ENCODE measurements at regions not wholly inside any gene's neighbourhood (a gene's known extent, or its start where the extent isn't known, plus 50 kb on each side); places are given as distances from the start of the nearest gene placed in this dataset.
"Not testable (repeated sequence)": the region's sequence is repeated elsewhere in the genome, so short reads cannot be mapped to it uniquely, and the experiment has no call there.

DNA sequence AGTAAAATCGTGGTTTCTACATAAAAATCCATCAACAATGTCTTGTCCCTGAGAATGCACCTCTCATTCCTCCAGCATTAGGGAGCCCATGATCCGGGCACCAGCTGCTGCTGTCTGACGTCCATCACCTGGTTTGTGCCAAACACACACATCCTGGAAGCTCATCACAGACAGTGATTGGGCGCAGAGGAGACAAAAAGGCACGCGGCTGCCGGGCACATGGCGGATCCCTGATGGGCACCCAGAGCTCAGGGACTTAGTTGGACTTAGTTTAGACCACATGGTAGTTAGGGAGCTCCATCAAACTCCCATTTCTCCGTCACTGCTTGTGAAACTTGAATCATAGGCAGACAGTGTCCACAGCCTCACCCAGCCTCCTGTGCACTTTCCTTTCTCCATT, 1059.3 kb downstream of the TMEM121 start:
- Histone ChIP-seq H3K27me3 (no peaks in the 10 kb centered on the region), H3K4me3 (no peak overlapping the region), H3K4me1 (no peaks in the 10 kb centered on the region), H3K36me3 (no peaks in the 10 kb centered on the region), H3K27ac (no peak overlapping the region), H3K9me3 (no peaks in the 10 kb centered on the region)
- intact Hi-C loops (cut with DNase I) = no loop called here
- TF ChIP-seq POLR2A (IDR thresholded peaks at IDR 0.05) = no peak
- TF ChIP-seq, protein P1, sequence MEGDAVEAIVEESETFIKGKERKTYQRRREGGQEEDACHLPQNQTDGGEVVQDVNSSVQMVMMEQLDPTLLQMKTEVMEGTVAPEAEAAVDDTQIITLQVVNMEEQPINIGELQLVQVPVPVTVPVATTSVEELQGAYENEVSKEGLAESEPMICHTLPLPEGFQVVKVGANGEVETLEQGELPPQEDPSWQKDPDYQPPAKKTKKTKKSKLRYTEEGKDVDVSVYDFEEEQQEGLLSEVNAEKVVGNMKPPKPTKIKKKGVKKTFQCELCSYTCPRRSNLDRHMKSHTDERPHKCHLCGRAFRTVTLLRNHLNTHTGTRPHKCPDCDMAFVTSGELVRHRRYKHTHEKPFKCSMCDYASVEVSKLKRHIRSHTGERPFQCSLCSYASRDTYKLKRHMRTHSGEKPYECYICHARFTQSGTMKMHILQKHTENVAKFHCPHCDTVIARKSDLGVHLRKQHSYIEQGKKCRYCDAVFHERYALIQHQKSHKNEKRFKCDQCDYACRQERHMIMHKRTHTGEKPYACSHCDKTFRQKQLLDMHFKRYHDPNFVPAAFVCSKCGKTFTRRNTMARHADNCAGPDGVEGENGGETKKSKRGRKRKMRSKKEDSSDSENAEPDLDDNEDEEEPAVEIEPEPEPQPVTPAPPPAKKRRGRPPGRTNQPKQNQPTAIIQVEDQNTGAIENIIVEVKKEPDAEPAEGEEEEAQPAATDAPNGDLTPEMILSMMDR (IDR thresholded peaks at IDR 0.05) = no peak
- TF ChIP-seq POLR2AphosphoS5 (IDR thresholded peaks at IDR 0.05; ENCODE audit: insufficient read depth in 1 of 2, low read depth in 1 of 2) = no peak
- peak in 1 of 2 donors; percentile 94 for DNase-seq (ENCODE audit: extremely low spot score in 2 of 2)

DNA sequence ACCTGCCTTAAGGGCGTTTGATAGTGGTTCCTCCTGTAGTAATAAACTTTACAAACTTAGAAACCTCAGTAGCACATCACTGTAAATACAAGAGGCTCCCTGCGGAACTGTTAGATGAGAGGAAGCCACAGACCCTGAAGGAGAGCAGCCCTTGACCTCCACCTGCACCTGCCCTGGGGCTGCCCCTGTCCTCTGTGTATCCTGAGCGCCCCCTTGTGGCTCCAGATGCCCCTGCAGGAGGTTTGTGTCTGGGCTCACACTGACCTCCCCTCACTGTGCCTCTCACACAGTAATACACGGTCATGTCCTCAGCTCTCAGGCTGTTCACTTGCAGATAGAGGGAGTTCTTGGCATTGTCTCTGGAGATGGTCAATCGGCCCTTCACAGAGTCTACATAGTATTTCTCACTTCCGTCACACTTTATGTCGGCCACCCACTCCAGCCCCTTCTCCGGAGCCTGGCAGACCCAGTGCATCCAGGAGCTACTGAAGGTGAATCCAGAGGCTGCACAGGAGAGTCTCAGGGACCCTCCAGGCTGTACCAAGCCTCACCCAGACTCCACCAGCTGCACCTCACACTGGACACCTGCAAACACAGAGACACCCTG, 1059.8 kb downstream of the TMEM121 start:
- TF ChIP-seq POLR2A (IDR thresholded peaks at IDR 0.05) = no peak
- TF ChIP-seq, protein P1 (IDR thresholded peaks at IDR 0.05) = no peak
- no peak for TF ChIP-seq POLR2AphosphoS5 (IDR thresholded peaks at IDR 0.05; ENCODE audit: insufficient read depth in 1 of 2, low read depth in 1 of 2)
- no peaks in the 10 kb centered on the region for H3K27me3 ChIP-seq

DNA sequence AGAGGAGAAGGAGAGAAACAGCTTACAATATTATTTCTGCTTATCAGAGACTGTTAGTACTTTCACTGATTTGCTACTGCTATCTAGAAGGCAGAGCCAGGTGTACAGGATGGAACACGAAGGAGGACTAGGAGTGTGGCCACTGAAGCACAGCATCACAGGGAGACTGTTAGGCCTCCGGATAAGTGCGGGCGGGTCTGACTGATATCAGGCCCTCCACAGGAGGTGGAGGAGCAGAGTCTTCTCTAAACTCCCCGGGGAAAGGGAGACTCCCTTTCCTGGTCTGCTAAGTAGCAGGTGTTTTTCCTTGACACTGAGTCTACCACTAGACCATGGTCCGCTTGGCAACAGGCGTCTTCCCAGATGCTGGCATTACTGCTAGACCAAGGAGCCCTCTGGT, 1065.2 kb downstream of the TMEM121 start:
- H3K27me3 ChIP-seq; H3K27ac ChIP-seq; H3K4me1 ChIP-seq; H3K4me3 ChIP-seq; intact Hi-C loops (cut with DNase I); H3K36me3 ChIP-seq; DNase-seq (ENCODE audit: extremely low spot score in 2 of 2); H3K9me3 ChIP-seq: not testable (repeated sequence)

More for the DNA sequence above, 1059.8 kb downstream of the TMEM121 start:
- Histone ChIP-seq H3K9me3 (no peaks in the 10 kb centered on the region), H3K27ac (no peak overlapping the region), H3K4me3 (no peak overlapping the region), H3K4me1 (no peaks in the 10 kb centered on the region), H3K36me3 (no peaks in the 10 kb centered on the region)
- intact Hi-C loops (cut with DNase I) = no loop called here
- DNase-seq (ENCODE audit: extremely low spot score in 2 of 2) = peak in 1 of 2 donors; percentile 87

DNA sequence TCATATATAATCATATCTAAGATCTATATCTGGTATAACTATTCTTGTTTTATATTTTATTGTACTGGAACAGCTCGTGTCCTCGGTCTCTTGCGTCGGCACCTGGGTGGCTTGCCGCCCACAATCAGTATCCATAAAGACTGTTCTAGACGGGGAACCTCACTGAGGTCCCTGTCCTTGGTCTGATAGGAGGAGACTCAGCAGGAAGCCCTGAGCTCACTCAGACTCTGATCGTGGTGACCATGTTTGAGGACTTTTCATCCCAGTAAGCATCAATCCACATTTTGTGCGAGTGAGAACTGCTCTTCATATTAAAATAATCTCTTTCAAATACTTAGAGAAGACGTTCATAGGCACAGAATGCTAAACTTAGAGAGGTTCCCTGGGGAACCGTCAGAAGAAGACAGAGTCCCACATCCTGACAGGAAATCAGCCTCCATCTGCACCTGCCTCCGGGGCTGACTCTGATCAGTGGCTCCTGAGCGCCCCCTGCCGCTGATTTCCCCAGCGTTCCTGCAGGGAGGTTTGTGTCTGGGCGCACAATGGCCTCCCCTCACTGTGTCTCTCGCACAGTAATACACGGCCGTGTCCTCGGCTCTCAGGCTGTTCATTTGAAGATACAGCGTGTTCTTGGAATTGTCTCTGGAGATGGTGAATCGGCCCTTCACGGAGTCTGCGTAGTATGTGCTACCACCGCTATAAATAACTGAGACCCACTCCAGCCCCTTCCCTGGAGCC, 1065.9 kb downstream of the TMEM121 start:
- DNase-seq (ENCODE audit: extremely low spot score in 2 of 2); H3K9me3 ChIP-seq; H3K4me1 ChIP-seq; H3K36me3 ChIP-seq; H3K4me3 ChIP-seq; H3K27ac ChIP-seq; H3K27me3 ChIP-seq; intact Hi-C loops (cut with DNase I): not testable (repeated sequence)

DNA sequence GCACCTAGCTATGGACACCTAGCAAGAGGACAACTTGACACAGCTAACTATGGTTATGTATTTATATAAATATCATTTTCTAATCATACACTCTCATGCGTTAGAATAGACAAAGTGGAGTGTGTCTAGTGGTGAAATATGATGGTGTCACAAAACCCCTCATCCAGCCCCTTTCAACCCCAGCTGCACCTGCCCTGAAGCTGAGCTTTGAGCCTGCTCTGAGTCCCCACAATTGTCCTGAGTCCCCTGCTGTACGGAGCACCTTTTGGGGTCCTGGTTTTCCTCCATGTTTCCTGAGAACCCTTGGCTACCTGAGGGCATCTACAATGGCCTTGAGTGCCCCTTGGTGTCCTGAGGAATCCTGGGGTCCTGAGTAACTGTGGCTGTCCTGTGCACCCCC, 1072.8 kb downstream of the TMEM121 start:
- H3K27ac ChIP-seq = no peak overlapping the region
- intact Hi-C loops (cut with DNase I) = no loop called here

More for the DNA sequence above, 1072.8 kb downstream of the TMEM121 start:
- no peaks in the 10 kb centered on the region for H3K9me3 ChIP-seq
- H3K4me1 ChIP-seq = no peaks in the 10 kb centered on the region
- TF ChIP-seq POLR2AphosphoS5 (IDR thresholded peaks at IDR 0.05; ENCODE audit: insufficient read depth in 1 of 2, low read depth in 1 of 2) (no peak), POLR2A (IDR thresholded peaks at IDR 0.05) (no peak)
- TF ChIP-seq, protein P1 (IDR thresholded peaks at IDR 0.05) = no peak
- DNase-seq (ENCODE audit: extremely low spot score in 2 of 2) = no peak
- no peaks in the 10 kb centered on the region for H3K36me3 ChIP-seq
- H3K27me3 ChIP-seq = no peaks in the 10 kb centered on the region
- no peak overlapping the region for H3K4me3 ChIP-seq
